Breast epithelium (tissue), 3 donors: ENCODE measurements at regions not wholly inside any gene's neighbourhood (a gene's known extent, or its start where the extent isn't known, plus 50 kb on each side); places are given as distances from the start of the nearest gene placed in this dataset.

Experiments used
- CTCF ChIP-seq, 3 donors: fragments of 450-650 bp; IDR thresholded peaks; one replicate each; pipeline ENCODE4 v1.5.1; 2016 to 2017; ENCODE audit warnings: antibody characterized with exemption in 3 of 3, mild to moderate bottlenecking in 3 of 3, moderate library complexity in 3 of 3
- POLR2AphosphoS5 ChIP-seq, 3 donors: sonication (generic); formaldehyde crosslinking; IDR thresholded peaks; one replicate each; pipeline ENCODE4 v1.6.1; 2017; ENCODE audit warnings: antibody characterized with exemption in 3 of 3

- TF ChIP-seq CTCF (IDR thresholded peaks at IDR 0.05) (no peak), POLR2AphosphoS5 (IDR thresholded peaks at IDR 0.05) (no peak)
Observed at GRCh38 chr11:36931139-36931538, 333.1 kb upstream of the RAG2 start.
